ENCODE measurements at regions not wholly inside any gene's neighbourhood (a gene's known extent, or its start where the extent isn't known, plus 50 kb on each side); places are given as distances from the start of the nearest gene placed in this dataset.

- DNase-seq: no peak
- Histone ChIP-seq H2AFZ (ENCODE audit: low read length) (no peak overlapping the region), H3K27ac (ENCODE audit: low read length) (no peak overlapping the region), H3K9ac (ENCODE audit: low read length) (no peak overlapping the region), H3K27me3 (ENCODE audit: low read length) (no peaks in the 10 kb centered on the region), H3K36me3 (ENCODE audit: low read depth, low read length) (no peaks in the 10 kb centered on the region), H4K20me1 (ENCODE audit: low read length) (no peaks in the 10 kb centered on the region), H3K4me3 (ENCODE audit: low read length) (no peak overlapping the region), H3K4me1 (ENCODE audit: insufficient read depth, low read length) (no peaks in the 10 kb centered on the region), H3K9me2 (replicated peaks; ENCODE audit: low read length) (no peaks in the 10 kb centered on the region), H3K9me3 (ENCODE audit: low read length) (no peaks in the 10 kb centered on the region), H3F3A (ENCODE audit: low read length, unreplicated experiment) (no peaks in the 10 kb centered on the region), H3K79me2 (ENCODE audit: low read length) (no peaks in the 10 kb centered on the region), H3K4me2 (ENCODE audit: low read length) (no peak overlapping the region)
- ChIA-PET CTCF (no interaction called here), POLR2A (ENCODE audit: unreplicated experiment) (no interaction called here)
- TF ChIP-seq EZH2phosphoT487 (IDR thresholded peaks at IDR 0.05; ENCODE audit: borderline replicate concordance, low read length): no peak
- TF ChIP-seq EZH2 (IDR thresholded peaks at IDR 0.05; ENCODE audit: low read length, unreplicated experiment): no peak
- TF ChIP-seq, protein P1, sequence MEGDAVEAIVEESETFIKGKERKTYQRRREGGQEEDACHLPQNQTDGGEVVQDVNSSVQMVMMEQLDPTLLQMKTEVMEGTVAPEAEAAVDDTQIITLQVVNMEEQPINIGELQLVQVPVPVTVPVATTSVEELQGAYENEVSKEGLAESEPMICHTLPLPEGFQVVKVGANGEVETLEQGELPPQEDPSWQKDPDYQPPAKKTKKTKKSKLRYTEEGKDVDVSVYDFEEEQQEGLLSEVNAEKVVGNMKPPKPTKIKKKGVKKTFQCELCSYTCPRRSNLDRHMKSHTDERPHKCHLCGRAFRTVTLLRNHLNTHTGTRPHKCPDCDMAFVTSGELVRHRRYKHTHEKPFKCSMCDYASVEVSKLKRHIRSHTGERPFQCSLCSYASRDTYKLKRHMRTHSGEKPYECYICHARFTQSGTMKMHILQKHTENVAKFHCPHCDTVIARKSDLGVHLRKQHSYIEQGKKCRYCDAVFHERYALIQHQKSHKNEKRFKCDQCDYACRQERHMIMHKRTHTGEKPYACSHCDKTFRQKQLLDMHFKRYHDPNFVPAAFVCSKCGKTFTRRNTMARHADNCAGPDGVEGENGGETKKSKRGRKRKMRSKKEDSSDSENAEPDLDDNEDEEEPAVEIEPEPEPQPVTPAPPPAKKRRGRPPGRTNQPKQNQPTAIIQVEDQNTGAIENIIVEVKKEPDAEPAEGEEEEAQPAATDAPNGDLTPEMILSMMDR (conservative IDR thresholded peaks at IDR 0.05; ENCODE audit: low read depth, low read length): no peak
- no TSS peak for BruUV-seq (replicated peaks)
- no peak for ATAC-seq
- intact Hi-C loops (cut with micrococcal nuclease): no loop called here
Observed at GRCh38 chr10:128421371-128422160, 295.3 kb upstream of the MKI67 start.

GRCh38 chr10:128422190-128422589, 296.0 kb upstream of the MKI67 start:
- H3K9me3 ChIP-seq (ENCODE audit: low read length): no peaks in the 10 kb centered on the region
- ChIA-PET CTCF (no interaction called here), POLR2A (ENCODE audit: unreplicated experiment) (no interaction called here)
- H3K27ac ChIP-seq (ENCODE audit: low read length): no peak overlapping the region
- H3K4me3 ChIP-seq (ENCODE audit: low read length): no peak overlapping the region
- no peaks in the 10 kb centered on the region for H3K36me3 ChIP-seq (ENCODE audit: low read depth, low read length)
- no peaks in the 10 kb centered on the region for H3F3A ChIP-seq (ENCODE audit: low read length, unreplicated experiment)
- H3K9ac ChIP-seq (ENCODE audit: low read length): no peak overlapping the region
- TF ChIP-seq, protein P1 (conservative IDR thresholded peaks at IDR 0.05; ENCODE audit: low read depth, low read length): no peak
- no peak for TF ChIP-seq EZH2 (IDR thresholded peaks at IDR 0.05; ENCODE audit: low read length, unreplicated experiment)
- TF ChIP-seq EZH2phosphoT487 (IDR thresholded peaks at IDR 0.05; ENCODE audit: borderline replicate concordance, low read length): no peak
- no peak overlapping the region for H2AFZ ChIP-seq (ENCODE audit: low read length)
- H3K27me3 ChIP-seq (ENCODE audit: low read length): no peaks in the 10 kb centered on the region
- H3K4me1 ChIP-seq (ENCODE audit: insufficient read depth, low read length): no peaks in the 10 kb centered on the region
- ATAC-seq (no peak), DNase-seq (no peak)
- no TSS peak for BruUV-seq (replicated peaks)
- H4K20me1 ChIP-seq (ENCODE audit: low read length): no peaks in the 10 kb centered on the region
- intact Hi-C loops (cut with micrococcal nuclease): no loop called here
- no peaks in the 10 kb centered on the region for H3K9me2 ChIP-seq (replicated peaks; ENCODE audit: low read length)
- H3K4me2 ChIP-seq (ENCODE audit: low read length): no peak overlapping the region
- H3K79me2 ChIP-seq (ENCODE audit: low read length): no peaks in the 10 kb centered on the region

GRCh38 chr10:128422999-128423398, 296.8 kb upstream of the MKI67 start:
- Histone ChIP-seq H4K20me1 (ENCODE audit: low read length) (no peaks in the 10 kb centered on the region), H3K4me3 (ENCODE audit: low read length) (no peak overlapping the region), H3K27ac (ENCODE audit: low read length) (no peak overlapping the region), H3K27me3 (ENCODE audit: low read length) (no peaks in the 10 kb centered on the region), H3K9me3 (ENCODE audit: low read length) (no peaks in the 10 kb centered on the region), H3F3A (ENCODE audit: low read length, unreplicated experiment) (no peaks in the 10 kb centered on the region), H3K36me3 (ENCODE audit: low read depth, low read length) (no peaks in the 10 kb centered on the region), H2AFZ (ENCODE audit: low read length) (no peak overlapping the region), H3K79me2 (ENCODE audit: low read length) (no peaks in the 10 kb centered on the region), H3K9me2 (replicated peaks; ENCODE audit: low read length) (no peaks in the 10 kb centered on the region), H3K4me1 (ENCODE audit: insufficient read depth, low read length) (no peaks in the 10 kb centered on the region), H3K9ac (ENCODE audit: low read length) (no peak overlapping the region), H3K4me2 (ENCODE audit: low read length) (no peak overlapping the region)
- no TSS peak for BruUV-seq (replicated peaks)
- ATAC-seq (no peak), DNase-seq (no peak)
- TF ChIP-seq, protein P1 (conservative IDR thresholded peaks at IDR 0.05; ENCODE audit: low read depth, low read length): no peak
- TF ChIP-seq EZH2phosphoT487 (IDR thresholded peaks at IDR 0.05; ENCODE audit: borderline replicate concordance, low read length) (no peak), EZH2 (IDR thresholded peaks at IDR 0.05; ENCODE audit: low read length, unreplicated experiment) (no peak)
- CTCF ChIA-PET: no interaction called here
- POLR2A ChIA-PET (ENCODE audit: unreplicated experiment): no interaction called here
- intact Hi-C loops (cut with micrococcal nuclease): no loop called here

Data from PC-3 (cell line).